ENCODE measurements at regions not wholly inside any gene's neighbourhood (a gene's known extent, or its start where the extent isn't known, plus 50 kb on each side); places are given as distances from the start of the nearest gene placed in this dataset.

DNA sequence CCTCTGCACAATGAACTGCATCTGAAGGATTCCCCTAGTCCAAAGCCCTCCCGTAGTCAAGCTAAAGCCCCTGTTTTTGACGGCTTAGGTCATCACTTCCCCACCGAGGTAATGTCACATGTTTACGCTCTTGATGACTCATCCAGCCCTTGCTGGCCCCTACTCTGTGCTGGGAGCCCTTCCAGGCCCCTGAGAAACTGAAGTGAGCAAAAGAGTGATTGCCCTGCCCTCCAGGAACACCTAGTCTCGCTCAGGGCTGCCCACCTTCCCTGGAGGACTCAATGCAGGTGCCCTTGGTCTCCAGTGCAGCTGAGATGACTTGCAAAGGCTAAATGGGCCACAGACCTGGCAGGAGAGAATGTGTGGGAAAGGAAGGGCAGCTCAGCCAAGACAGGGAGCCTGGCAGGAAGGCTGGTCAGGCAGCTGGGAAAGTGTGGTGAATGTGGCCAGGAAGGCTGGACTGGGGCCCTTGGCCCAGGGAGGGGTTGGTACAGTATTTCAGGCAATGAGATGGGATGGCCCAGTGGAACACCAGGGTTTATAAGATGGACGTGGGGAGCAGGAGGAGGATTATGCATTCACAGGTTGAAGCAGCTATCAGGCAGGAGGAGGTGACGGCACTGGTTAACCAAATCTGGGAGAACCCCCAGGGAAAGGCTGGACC, 345.6 kb downstream of the NPHP4 start:
- ATAC-seq (no peak), DNase-seq (no peak)
- H3K27me3 ChIP-seq, result no peaks in the 10 kb centered on the region
- H3K9me3 ChIP-seq, result no peaks in the 10 kb centered on the region
- in situ Hi-C loops (cut with MboI; ENCODE audit: low sequenced_read_pairs in 4 of 4) (no loop called here), intact Hi-C loops (cut with DNase I; ENCODE audit: low total_unique reads) (no loop called here)
- no peaks in the 10 kb centered on the region for H3K4me1 ChIP-seq
- H3K27ac ChIP-seq, result no peak overlapping the region
- H3K36me3 ChIP-seq, result no peaks in the 10 kb centered on the region
- no peak for TF ChIP-seq POLR2A (IDR thresholded peaks at IDR 0.05)
- TF ChIP-seq, protein P1, sequence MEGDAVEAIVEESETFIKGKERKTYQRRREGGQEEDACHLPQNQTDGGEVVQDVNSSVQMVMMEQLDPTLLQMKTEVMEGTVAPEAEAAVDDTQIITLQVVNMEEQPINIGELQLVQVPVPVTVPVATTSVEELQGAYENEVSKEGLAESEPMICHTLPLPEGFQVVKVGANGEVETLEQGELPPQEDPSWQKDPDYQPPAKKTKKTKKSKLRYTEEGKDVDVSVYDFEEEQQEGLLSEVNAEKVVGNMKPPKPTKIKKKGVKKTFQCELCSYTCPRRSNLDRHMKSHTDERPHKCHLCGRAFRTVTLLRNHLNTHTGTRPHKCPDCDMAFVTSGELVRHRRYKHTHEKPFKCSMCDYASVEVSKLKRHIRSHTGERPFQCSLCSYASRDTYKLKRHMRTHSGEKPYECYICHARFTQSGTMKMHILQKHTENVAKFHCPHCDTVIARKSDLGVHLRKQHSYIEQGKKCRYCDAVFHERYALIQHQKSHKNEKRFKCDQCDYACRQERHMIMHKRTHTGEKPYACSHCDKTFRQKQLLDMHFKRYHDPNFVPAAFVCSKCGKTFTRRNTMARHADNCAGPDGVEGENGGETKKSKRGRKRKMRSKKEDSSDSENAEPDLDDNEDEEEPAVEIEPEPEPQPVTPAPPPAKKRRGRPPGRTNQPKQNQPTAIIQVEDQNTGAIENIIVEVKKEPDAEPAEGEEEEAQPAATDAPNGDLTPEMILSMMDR (IDR thresholded peaks at IDR 0.05 in 4 of 5, conservative IDR thresholded peaks at IDR 0.05 in 1 of 5), result no peak
- H3K4me3 ChIP-seq, result no peak overlapping the region

DNA sequence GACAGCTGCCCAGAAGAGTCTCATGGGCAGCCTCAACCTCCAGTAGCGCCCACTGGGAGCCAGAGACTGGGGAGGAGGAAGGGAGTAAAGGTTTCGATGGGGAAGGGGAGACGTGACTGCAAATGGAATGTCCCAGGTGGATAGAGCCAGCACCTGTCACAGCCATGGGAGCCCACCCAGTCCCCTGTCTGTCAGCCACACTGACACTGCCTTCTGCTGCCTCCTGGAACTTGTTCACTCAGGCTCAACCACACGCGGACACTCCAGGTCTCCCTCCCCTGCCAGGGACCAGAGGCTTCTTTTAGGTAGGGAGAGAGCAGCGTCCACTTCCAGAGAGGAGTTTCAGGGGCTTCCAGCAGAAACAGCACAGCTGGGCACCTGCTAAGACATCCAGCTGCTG, 346.3 kb downstream of the NPHP4 start:
- no peak overlapping the region for H3K4me3 ChIP-seq
- H3K27me3 ChIP-seq, result no peaks in the 10 kb centered on the region
- H3K4me1 ChIP-seq, result no peaks in the 10 kb centered on the region
- H3K36me3 ChIP-seq, result no peaks in the 10 kb centered on the region
- in situ Hi-C loops (cut with MboI; ENCODE audit: low sequenced_read_pairs in 4 of 4) (no loop called here), intact Hi-C loops (cut with DNase I; ENCODE audit: low total_unique reads) (no loop called here)
- no peak overlapping the region for H3K27ac ChIP-seq
- no peaks in the 10 kb centered on the region for H3K9me3 ChIP-seq
- ATAC-seq, result no peak
- no peak for TF ChIP-seq POLR2A (IDR thresholded peaks at IDR 0.05)
- TF ChIP-seq, protein P1 (IDR thresholded peaks at IDR 0.05 in 4 of 5, conservative IDR thresholded peaks at IDR 0.05 in 1 of 5), result no peak
- DNase-seq, result no peak

DNA sequence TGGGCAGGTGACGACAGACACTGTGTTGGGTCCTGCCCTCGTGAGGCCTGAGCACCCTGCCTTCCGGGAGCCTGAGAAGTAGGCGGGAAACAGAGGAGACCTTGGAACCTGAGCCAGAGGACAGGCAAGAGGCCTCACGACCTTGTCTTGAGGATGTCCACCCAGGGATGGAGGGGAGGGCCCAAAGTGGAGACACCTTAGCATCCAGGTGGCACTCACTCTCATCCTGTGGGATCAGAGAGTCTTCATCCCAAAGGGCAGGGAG, 347.2 kb downstream of the NPHP4 start:
- intact Hi-C loops (cut with DNase I; ENCODE audit: low total_unique reads), result no loop called here
- Histone ChIP-seq H3K27me3 (no peaks in the 10 kb centered on the region), H3K36me3 (no peaks in the 10 kb centered on the region), H3K4me1 (no peaks in the 10 kb centered on the region), H3K4me3 (no peak overlapping the region), H3K9me3 (no peaks in the 10 kb centered on the region), H3K27ac (no peak overlapping the region)
- no peak for DNase-seq
- TF ChIP-seq, protein P1 (IDR thresholded peaks at IDR 0.05 in 4 of 5, conservative IDR thresholded peaks at IDR 0.05 in 1 of 5), result no peak
- TF ChIP-seq POLR2A (IDR thresholded peaks at IDR 0.05), result no peak
- no peak for ATAC-seq
- in situ Hi-C loops (cut with MboI; ENCODE audit: low sequenced_read_pairs in 4 of 4), result no loop called here

DNA sequence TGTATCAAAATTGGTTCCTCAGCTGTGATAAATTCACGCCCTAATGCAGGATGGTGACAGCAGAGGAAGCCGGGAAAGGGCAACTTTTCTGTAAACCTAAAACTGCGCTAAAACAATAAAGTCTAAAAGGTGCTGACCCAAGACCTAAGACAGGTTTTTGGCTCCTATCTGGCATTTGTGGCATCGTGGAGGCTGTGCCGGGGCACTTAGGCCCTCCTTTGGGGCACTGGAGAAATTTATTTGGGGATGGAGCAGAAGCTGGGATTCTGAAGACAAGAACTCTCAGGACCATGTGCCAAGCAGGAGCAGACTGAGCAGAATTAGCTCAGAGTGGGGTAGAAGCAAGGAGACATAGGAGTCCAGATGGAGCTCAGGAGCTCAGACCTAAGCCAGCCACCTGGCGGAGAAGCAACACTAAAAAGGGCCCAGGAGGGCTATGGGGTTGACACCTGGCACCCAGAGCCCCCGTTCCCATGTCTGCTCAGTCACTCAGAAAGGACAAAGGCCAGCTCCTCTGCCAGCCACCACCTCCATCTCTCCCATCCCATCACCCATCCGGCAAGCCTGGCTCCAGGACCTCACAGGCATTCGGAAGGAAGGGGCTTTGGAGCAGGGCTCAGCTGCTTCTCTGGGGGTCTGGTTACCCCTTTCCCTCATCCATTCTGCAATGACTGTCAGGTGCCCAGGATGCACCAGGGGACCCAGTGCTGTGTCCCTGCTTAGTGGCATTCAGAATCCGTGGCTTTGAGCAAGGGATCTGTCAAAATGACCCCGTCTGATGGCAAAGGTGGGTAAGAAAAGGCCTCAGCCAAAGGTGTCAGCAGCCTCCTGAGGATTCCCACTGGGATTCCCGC, 347.7 kb downstream of the NPHP4 start:
- no peak for ATAC-seq
- Histone ChIP-seq H3K4me1 (no peaks in the 10 kb centered on the region), H3K4me3 (no peak overlapping the region), H3K27ac (no peak overlapping the region), H3K27me3 (no peaks in the 10 kb centered on the region), H3K9me3 (no peaks in the 10 kb centered on the region), H3K36me3 (no peaks in the 10 kb centered on the region)
- TF ChIP-seq, protein P1 (IDR thresholded peaks at IDR 0.05 in 4 of 5, conservative IDR thresholded peaks at IDR 0.05 in 1 of 5), result no peak
- in situ Hi-C loops (cut with MboI; ENCODE audit: low sequenced_read_pairs in 4 of 4) (no loop called here), intact Hi-C loops (cut with DNase I; ENCODE audit: low total_unique reads) (no loop called here)
- no peak for DNase-seq

All from gastrocnemius medialis (tissue), 4 donors.